A549 (cell line): ENCODE measurements at regions not wholly inside any gene's neighbourhood (a gene's known extent, or its start where the extent isn't known, plus 50 kb on each side); places are given as distances from the start of the nearest gene placed in this dataset.

ENCODE experiments used
- ATAC-seq, 2 experiments: fragments of 200-7000 bp in 1 of 2; fragments of >200 bp in 1 of 2; cut with Nextera tagmentation in 1 of 2; cut with Tn5 transposase in 1 of 2; 3 replicates each; pipeline versions ENCODE4 v1.8.0 to v1.9.1; 2018 to 2020; ENCODE audit warnings: mild to moderate bottlenecking in 1 of 2, moderate library complexity in 1 of 2
- CTCF ChIA-PET: fragments of 300-600 bp; sonication (Branson Sonifier 250); formaldehyde crosslinking; extraction: SDS; loops from one replicate; lab custom pipeline; 2021; ENCODE audit warnings: antibody characterized with exemption, inconsistent platforms; lab: Yijun Ruan, JAX
- POLR2A ChIA-PET: fragments of 350-600 bp; formaldehyde crosslinking; extraction: SDS; loops from one replicate; lab custom pipeline; 2021; ENCODE audit warnings: antibody characterized with exemption, inconsistent platforms; lab: Yijun Ruan, JAX
- DNase-seq, 2 experiments: peaks; one replicate each; pipeline versions ENCODE4 v3.0.0 to v3.0.0-alpha.2; 2011 to 2016; ENCODE audit warnings: low read depth in 1 of 2, low spot score in 1 of 2
- FAIRE-seq: peaks from 2 replicates; lab custom pipeline; 2011; peaks lifted over from hg19 to GRCh38; lab: Jason Lieb, UNC
- H3K27ac ChIP-seq, 2 experiments: fragments of >200 bp; sonication (Bioruptor Twin); formaldehyde crosslinking; 3 replicates each; pipeline ENCODE4 v1.5.1; 2016 to 2017
- H3K4me1 ChIP-seq: fragments of >200 bp; sonication (Bioruptor Twin); formaldehyde crosslinking; 3 replicates; pipeline ENCODE4 v1.6.1; 2016
- H3K4me2 ChIP-seq: fragments of >200 bp; sonication (Bioruptor Twin); formaldehyde crosslinking; 3 replicates; pipeline ENCODE4 v1.6.1; 2016
- H3K4me3 ChIP-seq: fragments of >200 bp; sonication (Bioruptor Twin); formaldehyde crosslinking; 3 replicates; pipeline ENCODE4 v1.5.1; 2016
- H3K9me3 ChIP-seq: fragments of >200 bp; sonication (Bioruptor Twin); formaldehyde crosslinking; 3 replicates; pipeline ENCODE4 v1.6.1; 2016
- CBX2 ChIP-seq: fragments of 200-600 bp; sonication (generic); IDR thresholded peaks from 2 replicates; pipeline ENCODE4 v1.6.1; 2016; ENCODE audit warnings: low read depth, mild to moderate bottlenecking, borderline replicate concordance
- CBX8 ChIP-seq: fragments of 200-600 bp; sonication (generic); IDR thresholded peaks from 2 replicates; pipeline ENCODE4 v1.6.1; 2016
- CEBPB ChIP-seq, 2 experiments: fragments of >200 bp in 1 of 2; sonication (Bioruptor Twin) in 1 of 2; formaldehyde crosslinking in 1 of 2; IDR thresholded peaks; 2 replicates each; pipeline ENCODE4 v1.6.1; 2012 to 2016
- CTCF ChIP-seq: fragments of >200 bp; sonication (Bioruptor Twin); formaldehyde crosslinking; IDR thresholded peaks from 3 replicates; pipeline ENCODE4 v1.5.1; 2016
- E2F6 ChIP-seq: IDR thresholded peaks from 2 replicates; pipeline ENCODE4 v1.6.1; 2012; ENCODE audit warnings: low read depth, borderline replicate concordance
- EP300 ChIP-seq, 2 experiments: fragments of >200 bp; sonication (Bioruptor Twin); formaldehyde crosslinking; IDR thresholded peaks; 2 replicates in 1 of 2; 3 replicates in 1 of 2; pipeline ENCODE4 v1.6.1; 2016 to 2017
- ESRRA ChIP-seq: fragments of 150-350 bp; IDR thresholded peaks from 2 replicates; pipeline ENCODE4 v1.6.1; 2014; ENCODE audit warnings: mild to moderate bottlenecking, low read length, borderline replicate concordance
- FOSB ChIP-seq: fragments of 250-450 bp; sonication (Bioruptor Pico); IDR thresholded peaks from 2 replicates; pipeline ENCODE4 v1.5.0; 2020; ENCODE audit warnings: mild to moderate bottlenecking, moderate library complexity
- FOXS1 ChIP-seq: fragments of 250-450 bp; sonication (Bioruptor Pico); IDR thresholded peaks from 2 replicates; pipeline ENCODE4 v1.5.0; 2020; ENCODE audit warnings: mild to moderate bottlenecking, moderate library complexity
- HES2 ChIP-seq: fragments of >200 bp; sonication (Bioruptor Twin); formaldehyde crosslinking; IDR thresholded peaks from 2 replicates; pipeline ENCODE4 v1.6.1; 2016
- HMGXB4 ChIP-seq: fragments of 250-450 bp; sonication (Bioruptor Pico); IDR thresholded peaks from 2 replicates; pipeline ENCODE4 v1.5.0; 2021; ENCODE audit warnings: mild to moderate bottlenecking, moderate library complexity, borderline replicate concordance
- HOXA7 ChIP-seq: fragments of 250-450 bp; sonication (Bioruptor Pico); IDR thresholded peaks from 2 replicates; pipeline ENCODE4 v1.5.0; 2020; ENCODE audit warnings: mild to moderate bottlenecking, moderate library complexity
- HOXB5 ChIP-seq: fragments of 250-450 bp; sonication (Bioruptor Pico); IDR thresholded peaks from 2 replicates; pipeline ENCODE4 v1.5.0; 2020; ENCODE audit warnings: mild to moderate bottlenecking, moderate library complexity
- KDM1A ChIP-seq: fragments of 200-600 bp; sonication (generic); IDR thresholded peaks from 2 replicates; pipeline ENCODE4 v1.6.1; 2016; ENCODE audit warnings: low read depth, mild to moderate bottlenecking
- MAZ ChIP-seq: fragments of 150-350 bp; IDR thresholded peaks from 2 replicates; pipeline ENCODE4 v1.6.1; 2014; ENCODE audit warnings: antibody characterized with exemption, low read depth, low read length, borderline replicate concordance
- MYC ChIP-seq: IDR thresholded peaks from 2 replicates; pipeline ENCODE4 v1.6.1; 2012; ENCODE audit warnings: mild to moderate bottlenecking, inconsistent platforms, low read length, improper control_type of control experiment, borderline replicate concordance
- NPAS2 ChIP-seq: fragments of 250-450 bp; sonication (Bioruptor Pico); IDR thresholded peaks from 2 replicates; pipeline ENCODE4 v1.8.0; 2022; ENCODE audit warnings: mild to moderate bottlenecking, moderate library complexity, borderline replicate concordance
- NR3C1 ChIP-seq: fragments of >200 bp; sonication (Bioruptor Twin); formaldehyde crosslinking; IDR thresholded peaks from 3 replicates; pipeline ENCODE4 v1.6.1; 2017
- PBX3 ChIP-seq: IDR thresholded peaks from 2 replicates; pipeline ENCODE4 v1.6.1; 2012
- PHF8 ChIP-seq: fragments of 200-600 bp; sonication (generic); IDR thresholded peaks from 2 replicates; pipeline ENCODE4 v1.6.1; 2016; ENCODE audit warnings: low read depth, mild to moderate bottlenecking, antibody characterized with exemption, moderate library complexity, borderline replicate concordance
- POLR2AphosphoS2 ChIP-seq: conservative IDR thresholded peaks from 2 replicates; pipeline ENCODE4 v1.6.1; 2012; ENCODE audit warnings: low read length, improper control_type of control experiment, inconsistent platforms
- RAD21 ChIP-seq, 2 experiments: fragments of >200 bp in 1 of 2; sonication (Bioruptor Twin) in 1 of 2; formaldehyde crosslinking in 1 of 2; IDR thresholded peaks in 1 of 2; conservative IDR thresholded peaks in 1 of 2; 2 replicates in 1 of 2; 3 replicates in 1 of 2; pipeline ENCODE4 v1.6.1; 2012 to 2018; ENCODE audit warnings: inconsistent platforms in 1 of 2
- RCOR1 ChIP-seq: fragments of 150-350 bp; IDR thresholded peaks from 2 replicates; pipeline ENCODE4 v1.6.1; 2014; ENCODE audit warnings: antibody characterized with exemption, low read length, low read depth
- SMC3 ChIP-seq: fragments of >200 bp; sonication (Bioruptor Twin); formaldehyde crosslinking; IDR thresholded peaks from 3 replicates; pipeline ENCODE4 v1.6.1; 2018; ENCODE audit warnings: inconsistent platforms
- TP53 ChIP-seq: fragments of 250-450 bp; sonication (Bioruptor Pico); IDR thresholded peaks from 2 replicates; pipeline ENCODE4 v1.5.0; 2021; ENCODE audit warnings: mild to moderate bottlenecking, moderate library complexity
- USF2 ChIP-seq: fragments of 450-650 bp; IDR thresholded peaks from 2 replicates; pipeline ENCODE4 v1.6.1; 2014; ENCODE audit warnings: antibody characterized with exemption
- WGBS: methylation state at CpG from one replicate; pipeline ENCODE4 v1.1.6; 2017; ENCODE audit errors: missing lambda C conversion rate; 5-methylcytosine and 5-hydroxymethylcytosine counted together

GRCh38 chr20:1817577-1818211 lies 77.5 kb upstream of the SIRPA start:
- TF ChIP-seq E2F6, result no peak
- TF ChIP-seq, all 56 proteins: peak for 0

GRCh38 chr20:1816384-1817381 lies 78.5 kb upstream of the SIRPA start:
- peak overlapping the region; percentile 52 to 71 for H3K27ac ChIP-seq
- POLR2A ChIA-PET, result no interaction called here
- no peak for TF ChIP-seq CBX8
- peak in 1 of 2 experiments; percentile 34; a peak in 1 of 4 replicates for TF ChIP-seq CEBPB (IDR thresholded peaks at IDR 0.05)
- TF ChIP-seq MYC, result no peak
- no peak for TF ChIP-seq NR3C1
- no peak for TF ChIP-seq PBX3
- no peak for TF ChIP-seq RCOR1
- no peak for TF ChIP-seq HOXA7 (CRISPR knock-in tag)
- peak in 1 of 2 experiments; percentile 4; a peak in 1 of 5 replicates for TF ChIP-seq RAD21 (conservative IDR thresholded peaks at IDR 0.05 in 1 of 2, IDR thresholded peaks at IDR 0.05 in 1 of 2)
- no peak for TF ChIP-seq MAZ
- no peak for TF ChIP-seq E2F6
- no peak for TF ChIP-seq HMGXB4 (CRISPR knock-in tag)
- no peak for TF ChIP-seq HES2
- TF ChIP-seq CBX2, result no peak
- TF ChIP-seq USF2, result no peak
- TF ChIP-seq NPAS2 (CRISPR knock-in tag), result no peak
- TF ChIP-seq TP53 (CRISPR knock-in tag), result no peak
- TF ChIP-seq FOSB (CRISPR knock-in tag), result no peak
- peak; percentile 16 to 30; a peak in 2 of 5 replicates for TF ChIP-seq EP300 (IDR thresholded peaks at IDR 0.05)
- no peak for TF ChIP-seq CTCF
- TF ChIP-seq HOXB5 (CRISPR knock-in tag), result no peak
- no peak for TF ChIP-seq POLR2AphosphoS2
- TF ChIP-seq FOXS1 (CRISPR knock-in tag), result no peak
- no peak for TF ChIP-seq KDM1A
- TF ChIP-seq ESRRA, result no peak
- TF ChIP-seq SMC3, result 0 out of 3 replicates have a peak, but pooled peaks have one; percentile 9
- TF ChIP-seq PHF8, result no peak

More at GRCh38 chr20:1817577-1818211, 77.5 kb upstream of the SIRPA start:
- ChIA-PET POLR2A (no interaction called here), CTCF (interaction anchor here (1.8 to 3.0 kb wide), 2 partner anchors 13 to 15 kb away, joined by 3 to 10 read pairs; no protein-coding TSS in a partner anchor)
- H3K27ac ChIP-seq, result peak overlapping the region; percentile 52 to 71
- peaks cover 38% of the 10 kb centered on the region for H3K4me1 ChIP-seq
- DNase-seq (no peak), ATAC-seq (no peak), FAIRE-seq (no peak)
- 89% methylated on average over 6 of the region's 6 CpGs for WGBS
- H3K9me3 ChIP-seq, result peaks cover 15% of the 10 kb centered on the region
- H3K4me2 ChIP-seq, result no peak overlapping the region; the same call in 2 of the 3 replicates
- no peak overlapping the region for H3K4me3 ChIP-seq

More at GRCh38 chr20:1816384-1817381, 78.5 kb upstream of the SIRPA start:
- H3K9me3 ChIP-seq, result peaks cover 4% of the 10 kb centered on the region
- CTCF ChIA-PET, result interaction anchor here (1.3 to 3.0 kb wide), 4 partner anchors 12 to 39 kb away, joined by 3 to 10 read pairs (median 5); no protein-coding TSS in a partner anchor
- DNase-seq (peak in 1 of 2 experiments; percentile 55), FAIRE-seq (no peak), ATAC-seq (peak; percentile 27 to 58; a peak in 5 of 6 replicates)
- 64% methylated on average over 16 of the region's 16 CpGs for WGBS
- H3K4me2 ChIP-seq, result peak overlapping the region; percentile 58
- H3K4me3 ChIP-seq, result no peak overlapping the region
- H3K4me1 ChIP-seq, result peaks cover 49% of the 10 kb centered on the region
